Keratinocyte (primary cell): ENCODE measurements at regions not wholly inside any gene's neighbourhood (a gene's known extent, or its start where the extent isn't known, plus 50 kb on each side); places are given as distances from the start of the nearest gene placed in this dataset.

Source experiments
- DNase-seq: peaks from one replicate; pipeline ENCODE4 v3.0.0-alpha.2; 2011; ENCODE audit warnings: low read depth, missing footprints, low spot score
- FAIRE-seq: peaks from 2 replicates; lab custom pipeline; 2011; peaks lifted over from hg19 to GRCh38; lab: Jason Lieb, UNC
- H2AFZ ChIP-seq: 2 replicates; pipeline ENCODE4 v1.6.0; 2012; ENCODE audit warnings: low read length, control low read depth, inconsistent platforms; ENCODE audit not compliant: control insufficient read depth
- H3K27ac ChIP-seq: 2 replicates; pipeline ENCODE4 v1.5.1; 2011; ENCODE audit warnings: low read length; ENCODE audit not compliant: control insufficient read depth, insufficient read depth
- H3K27me3 ChIP-seq: 3 replicates; pipeline ENCODE4 v1.6.0; 2011; ENCODE audit warnings: low read length; ENCODE audit not compliant: control insufficient read depth, insufficient read depth; ENCODE audit errors: extremely low read depth
- H3K36me3 ChIP-seq, 2 experiments: 2 replicates in 1 of 2; 3 replicates in 1 of 2; pipeline ENCODE4 v1.5.1; 2011; ENCODE audit warnings: low read length in 2 of 2, mild to moderate bottlenecking in 1 of 2; ENCODE audit not compliant: control insufficient read depth in 2 of 2, insufficient read depth in 2 of 2; ENCODE audit errors: extremely low read depth in 1 of 2
- H3K4me1 ChIP-seq: 3 replicates; pipeline ENCODE4 v1.5.1; 2011; ENCODE audit warnings: low read length; ENCODE audit not compliant: control insufficient read depth, insufficient read depth; ENCODE audit errors: extremely low read depth
- H3K4me2 ChIP-seq: 3 replicates; pipeline ENCODE4 v1.6.0; 2011; ENCODE audit warnings: low read depth, low read length; ENCODE audit not compliant: control insufficient read depth, insufficient read depth; ENCODE audit errors: extremely low read depth
- H3K4me3 ChIP-seq, 3 experiments: fragments of 200-600 bp in 1 of 3; sonication (generic) in 1 of 3; 2 replicates in 2 of 3; 3 replicates in 1 of 3; pipeline ENCODE4 v1.5.1; 2011 to 2016; ENCODE audit warnings: low read length in 3 of 3, mild to moderate bottlenecking in 3 of 3, control low read depth in 2 of 3, inconsistent platforms in 1 of 3, low read depth in 1 of 3, mixed read lengths in 1 of 3, mixed run types in 1 of 3, moderate library complexity in 1 of 3; ENCODE audit not compliant: control insufficient read depth in 2 of 3, insufficient read depth in 2 of 3; ENCODE audit errors: extremely low read depth in 1 of 3
- H3K79me2 ChIP-seq: 2 replicates; pipeline ENCODE4 v1.6.0; 2012; ENCODE audit warnings: low read length; ENCODE audit not compliant: control insufficient read depth, insufficient read depth
- H3K9ac ChIP-seq: 3 replicates; pipeline ENCODE4 v1.6.0; 2011; ENCODE audit warnings: low read length; ENCODE audit not compliant: control insufficient read depth, insufficient read depth; ENCODE audit errors: extremely low read depth
- H3K9me1 ChIP-seq: 3 replicates; pipeline ENCODE4 v1.6.0; 2011; ENCODE audit warnings: low read length; ENCODE audit not compliant: control insufficient read depth, insufficient read depth; ENCODE audit errors: extremely low read depth
- H3K9me3 ChIP-seq: 2 replicates; pipeline ENCODE4 v1.5.1; 2012; ENCODE audit warnings: low read depth, low read length; ENCODE audit not compliant: control insufficient read depth
- H4K20me1 ChIP-seq: 3 replicates; pipeline ENCODE4 v1.6.0; 2011; ENCODE audit warnings: low read length; ENCODE audit not compliant: control insufficient read depth, insufficient read depth; ENCODE audit errors: extremely low read depth
- EZH2 ChIP-seq: IDR thresholded peaks from one replicate; pipeline ENCODE4 v1.6.1; 2012; ENCODE audit warnings: inconsistent platforms, mild to moderate bottlenecking, low read length, moderate library complexity
- dilution Hi-C: fragments of 300-500 bp; cut with MboI; formaldehyde crosslinking; loops from one replicate; pipeline ENCODE4 v1.7.0; 2020; ENCODE audit warnings: low sequenced_read_pairs; ENCODE audit not compliant: extremely low pct_ligation_motif_present
- TF ChIP-seq, protein P1 (sequence below), 3 experiments: IDR thresholded peaks in 1 of 3; conservative IDR thresholded peaks in 1 of 3; optimal IDR thresholded peaks in 1 of 3; 2 replicates in 2 of 3; 3 replicates in 1 of 3; pipeline versions ENCODE3 to v1.5.1; 2011; ENCODE audit warnings: low read length in 3 of 3, mild to moderate bottlenecking in 3 of 3, moderate library complexity in 2 of 3, control low read depth in 1 of 3, inconsistent platforms in 1 of 3; ENCODE audit not compliant: insufficient read depth in 2 of 3; ENCODE audit errors: extremely low read depth in 1 of 3

DNA sequence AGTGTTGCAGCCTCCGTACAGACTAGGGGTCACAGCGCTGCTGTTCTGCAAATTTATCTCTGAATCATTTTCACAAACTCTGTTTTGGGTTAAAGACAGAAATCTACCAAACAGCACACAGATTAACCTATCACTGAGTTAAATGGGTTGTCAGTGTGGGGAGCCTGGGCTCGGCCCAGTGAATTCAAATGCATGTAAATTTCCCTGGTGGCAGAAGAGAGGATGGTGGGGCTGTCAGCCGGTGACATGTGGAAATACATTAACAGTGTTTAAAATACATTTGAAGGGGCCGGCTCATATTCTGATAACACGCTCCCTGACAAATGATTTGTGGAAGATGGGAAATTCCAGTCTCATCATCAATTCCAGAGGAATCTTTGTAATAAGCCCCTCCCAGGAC, 309.6 kb upstream of the MKI67 start:
- FAIRE-seq: no peak
- Histone ChIP-seq H3K9ac (no peak overlapping the region), H4K20me1 (no peaks in the 10 kb centered on the region), H3K9me1 (no peaks in the 10 kb centered on the region), H3K4me3 (no peak overlapping the region), H3K27me3 (no peaks in the 10 kb centered on the region), H3K79me2 (no peaks in the 10 kb centered on the region), H3K9me3 (peaks cover 15% of the 10 kb centered on the region), H3K27ac (no peak overlapping the region), H3K4me2 (no peak overlapping the region), H3K4me1 (no peaks in the 10 kb centered on the region), H3K36me3 (no peaks in the 10 kb centered on the region), H2AFZ (no peak overlapping the region)
- dilution Hi-C loops: no loop called here
- DNase-seq: no peak
- TF ChIP-seq, protein P1, sequence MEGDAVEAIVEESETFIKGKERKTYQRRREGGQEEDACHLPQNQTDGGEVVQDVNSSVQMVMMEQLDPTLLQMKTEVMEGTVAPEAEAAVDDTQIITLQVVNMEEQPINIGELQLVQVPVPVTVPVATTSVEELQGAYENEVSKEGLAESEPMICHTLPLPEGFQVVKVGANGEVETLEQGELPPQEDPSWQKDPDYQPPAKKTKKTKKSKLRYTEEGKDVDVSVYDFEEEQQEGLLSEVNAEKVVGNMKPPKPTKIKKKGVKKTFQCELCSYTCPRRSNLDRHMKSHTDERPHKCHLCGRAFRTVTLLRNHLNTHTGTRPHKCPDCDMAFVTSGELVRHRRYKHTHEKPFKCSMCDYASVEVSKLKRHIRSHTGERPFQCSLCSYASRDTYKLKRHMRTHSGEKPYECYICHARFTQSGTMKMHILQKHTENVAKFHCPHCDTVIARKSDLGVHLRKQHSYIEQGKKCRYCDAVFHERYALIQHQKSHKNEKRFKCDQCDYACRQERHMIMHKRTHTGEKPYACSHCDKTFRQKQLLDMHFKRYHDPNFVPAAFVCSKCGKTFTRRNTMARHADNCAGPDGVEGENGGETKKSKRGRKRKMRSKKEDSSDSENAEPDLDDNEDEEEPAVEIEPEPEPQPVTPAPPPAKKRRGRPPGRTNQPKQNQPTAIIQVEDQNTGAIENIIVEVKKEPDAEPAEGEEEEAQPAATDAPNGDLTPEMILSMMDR (optimal IDR thresholded peaks at IDR 0.05 in 1 of 3, IDR thresholded peaks at IDR 0.05 in 1 of 3, conservative IDR thresholded peaks at IDR 0.05 in 1 of 3; ENCODE audit: extremely low read depth in 1 of 3, insufficient read depth in 2 of 3, low read length in 3 of 3): no peak
- TF ChIP-seq EZH2: no peak

DNA sequence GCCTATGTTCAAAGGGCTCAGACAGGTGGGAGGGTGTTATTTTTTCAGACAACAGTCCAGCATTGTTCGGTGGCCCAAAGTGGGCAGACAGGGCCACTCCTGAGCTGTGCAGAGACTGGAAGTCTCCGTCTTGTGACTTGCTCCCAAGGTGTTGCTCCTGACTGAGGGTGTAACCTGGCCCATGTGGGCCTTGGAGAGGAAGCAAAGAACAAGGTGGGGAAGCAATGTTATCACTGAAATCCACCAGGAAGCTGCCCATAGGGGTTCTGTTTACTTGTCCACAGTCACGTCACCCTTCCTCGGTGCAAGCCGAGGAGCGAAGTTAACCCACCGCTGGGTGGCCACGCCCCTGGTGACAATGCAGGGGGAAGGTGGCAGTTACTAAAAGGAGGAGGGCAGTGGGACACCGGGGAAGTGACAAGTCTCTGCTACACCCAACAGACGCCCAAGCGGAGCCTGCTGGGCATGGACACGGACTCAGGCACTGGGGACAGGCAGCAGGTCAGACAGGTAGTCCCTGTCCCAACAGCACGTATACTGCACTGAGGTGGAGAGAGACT, 311.6 kb upstream of the MKI67 start:
- H3K4me1 ChIP-seq: no peaks in the 10 kb centered on the region
- peaks cover 7% of the 10 kb centered on the region for H3K9me3 ChIP-seq
- no peak for FAIRE-seq
- H3K36me3 ChIP-seq: no peaks in the 10 kb centered on the region
- dilution Hi-C loops: no loop called here
- H3K4me3 ChIP-seq: no peak overlapping the region
- no peak overlapping the region for H3K4me2 ChIP-seq
- H3K9me1 ChIP-seq: no peaks in the 10 kb centered on the region
- no peak overlapping the region for H3K27ac ChIP-seq
- no peak for DNase-seq
- no peaks in the 10 kb centered on the region for H3K79me2 ChIP-seq
- no peak overlapping the region for H2AFZ ChIP-seq
- no peaks in the 10 kb centered on the region for H4K20me1 ChIP-seq
- no peak for TF ChIP-seq EZH2
- TF ChIP-seq, protein P1 (optimal IDR thresholded peaks at IDR 0.05 in 1 of 3, IDR thresholded peaks at IDR 0.05 in 1 of 3, conservative IDR thresholded peaks at IDR 0.05 in 1 of 3; ENCODE audit: extremely low read depth in 1 of 3, insufficient read depth in 2 of 3, low read length in 3 of 3): no peak
- no peaks in the 10 kb centered on the region for H3K27me3 ChIP-seq
- H3K9ac ChIP-seq: no peak overlapping the region
